Posterior cingulate gyrus (tissue), 11 donors: ENCODE measurements at regions not wholly inside any gene's neighbourhood (a gene's known extent, or its start where the extent isn't known, plus 50 kb on each side); places are given as distances from the start of the nearest gene placed in this dataset.
A peak's percentile ranks its signal among the peaks of the same experiment; 100 is the strongest.

Source experiments
- DNase-seq, 10 donors: peaks; one replicate each; pipeline versions ENCODE4 v3.0.0 to v3.0.0-alpha.2; 2020 to 2021; ENCODE audit warnings: mixed read lengths in 3 of 10
- intact Hi-C: fragments of 100-400 bp; cut with DNase I; formaldehyde crosslinking; loops from one replicate; pipeline ENCODE4 v1.15.1; 2023

DNA sequence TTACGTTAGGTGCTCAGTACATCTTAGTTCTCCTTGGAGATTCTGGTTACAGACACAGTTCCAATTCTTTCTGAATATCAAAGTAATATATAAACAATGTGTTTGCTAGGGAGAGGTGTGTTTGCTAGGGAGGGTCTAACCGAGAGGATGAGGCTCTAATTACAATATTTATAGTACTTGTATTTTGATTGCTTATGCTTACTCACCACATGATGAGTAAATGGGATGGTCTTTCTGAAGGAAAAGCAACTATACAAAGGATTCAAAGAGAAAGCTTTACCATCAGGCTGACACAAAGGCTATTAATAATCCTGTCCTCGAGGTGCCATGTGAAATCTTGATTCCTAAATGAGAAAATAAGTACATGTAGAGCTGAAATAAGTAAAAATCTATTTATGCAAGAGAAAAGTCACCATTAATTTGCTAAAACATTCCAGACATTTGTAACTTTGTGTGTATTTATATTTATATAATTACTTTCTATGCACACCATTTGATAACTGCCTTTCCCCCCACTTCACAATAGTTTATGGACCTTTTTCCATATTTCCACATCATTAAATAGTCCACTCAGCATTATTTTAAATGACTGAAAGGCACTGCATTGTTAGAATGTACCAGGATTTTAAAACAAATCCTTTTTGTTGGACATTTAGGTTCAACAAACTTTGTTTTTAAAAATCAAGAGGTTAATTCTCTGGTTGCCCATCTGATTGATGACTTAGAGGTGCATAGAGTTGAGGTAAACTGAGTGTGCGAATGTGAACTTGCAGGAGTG lies 94.5 kb upstream of the FN1 start:
- intact Hi-C loops = no loop called here
- no peak for DNase-seq

DNA sequence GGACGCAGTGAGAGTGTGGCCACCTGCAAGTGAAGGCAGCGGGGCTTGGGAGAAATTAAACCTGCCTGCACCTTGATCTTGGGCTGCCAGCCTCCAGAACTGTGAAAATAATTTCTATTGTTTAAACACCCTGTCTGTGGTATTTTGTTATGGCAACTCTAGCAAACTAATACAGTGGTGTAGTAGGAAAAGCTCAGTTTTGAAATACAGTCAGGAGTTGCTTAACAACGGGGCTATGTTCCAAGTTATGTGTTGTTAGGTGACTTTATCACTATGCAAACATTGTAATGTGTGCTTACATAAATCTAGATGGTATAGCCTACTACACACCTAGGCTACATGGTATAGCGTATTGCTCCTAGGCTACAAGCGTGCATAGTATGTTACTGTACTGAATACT lies 93.4 kb upstream of the FN1 start:
- DNase-seq = no peak
- intact Hi-C loops = no loop called here

DNA sequence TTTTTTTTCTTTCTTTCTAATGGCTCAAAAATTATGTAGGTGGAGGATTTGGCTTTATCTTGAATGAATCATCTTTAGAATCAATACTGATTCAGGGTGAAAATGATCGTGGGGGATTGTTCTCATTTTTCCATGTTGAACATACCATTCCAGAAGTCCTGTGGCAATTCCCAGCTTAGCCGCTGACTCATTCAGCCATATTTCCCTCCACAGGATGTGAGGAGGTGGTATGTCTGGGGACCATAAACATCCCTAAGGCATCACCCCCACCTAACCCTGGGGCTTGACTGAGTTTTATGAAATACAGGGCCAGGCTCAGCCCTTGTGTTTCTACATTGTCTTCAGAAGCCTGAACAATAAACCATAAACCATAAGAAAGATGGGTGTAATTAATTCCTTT lies 92.7 kb upstream of the FN1 start:
- intact Hi-C loops = no loop called here
- DNase-seq = no peak

DNA sequence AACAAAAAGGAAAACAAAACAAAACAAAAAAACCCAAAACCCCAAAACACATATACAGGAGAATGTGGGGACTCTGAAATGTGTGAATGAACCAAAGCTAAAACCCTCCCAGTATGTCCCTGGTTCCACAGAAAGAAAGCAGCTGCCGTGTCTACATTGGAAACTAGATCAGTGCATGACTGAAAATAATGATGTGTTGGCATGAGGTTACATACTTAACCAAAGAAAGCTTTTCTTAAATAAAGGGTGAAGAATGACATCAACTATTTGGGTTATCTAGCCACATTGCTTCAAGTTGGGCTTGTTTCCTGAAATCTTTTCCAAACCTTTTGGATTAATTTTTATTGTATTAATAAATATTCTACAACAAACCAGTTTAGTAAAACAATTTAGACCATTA lies 91.9 kb upstream of the FN1 start:
- no peak for DNase-seq
- intact Hi-C loops = no loop called here

DNA sequence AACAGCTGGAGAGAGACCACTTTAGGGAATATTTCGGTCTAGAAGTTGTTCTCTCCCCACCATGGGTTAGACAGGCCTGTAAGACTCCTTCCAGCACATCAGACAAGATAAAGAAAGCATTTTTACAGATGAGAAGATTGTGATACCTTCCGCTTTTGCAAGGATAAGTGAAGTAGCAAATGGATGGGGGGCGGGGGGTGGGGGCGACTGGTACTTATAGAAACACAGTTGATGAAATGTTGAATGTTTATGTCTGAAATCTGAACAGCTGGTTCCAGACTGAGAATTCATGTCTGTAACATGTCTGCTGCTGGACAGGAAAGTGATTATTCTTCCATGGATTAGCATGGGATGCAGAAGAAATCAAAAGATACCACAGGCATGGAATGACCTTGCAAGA lies 90.5 kb upstream of the FN1 start:
- DNase-seq = no peak
- intact Hi-C loops = no loop called here

DNA sequence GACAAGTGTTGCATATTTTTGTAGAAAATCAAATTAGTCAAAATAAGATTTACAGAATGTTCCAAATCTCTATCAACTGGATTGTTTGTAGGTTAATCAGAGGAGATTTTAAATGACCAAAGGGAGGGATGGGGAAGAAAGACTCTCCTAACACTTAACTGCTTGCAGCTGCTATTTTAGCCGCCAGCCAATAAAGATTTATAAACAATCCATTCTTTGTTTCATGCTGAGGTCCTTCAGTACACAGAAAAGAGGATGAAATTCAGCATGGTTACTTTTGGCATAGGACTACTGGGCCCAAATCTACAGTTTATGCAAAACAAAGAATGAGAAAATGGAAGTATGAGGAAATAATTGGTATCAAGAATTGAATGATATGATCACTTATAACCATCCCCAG lies 86.4 kb upstream of the FN1 start:
- no peak for DNase-seq
- intact Hi-C loops = no loop called here

DNA sequence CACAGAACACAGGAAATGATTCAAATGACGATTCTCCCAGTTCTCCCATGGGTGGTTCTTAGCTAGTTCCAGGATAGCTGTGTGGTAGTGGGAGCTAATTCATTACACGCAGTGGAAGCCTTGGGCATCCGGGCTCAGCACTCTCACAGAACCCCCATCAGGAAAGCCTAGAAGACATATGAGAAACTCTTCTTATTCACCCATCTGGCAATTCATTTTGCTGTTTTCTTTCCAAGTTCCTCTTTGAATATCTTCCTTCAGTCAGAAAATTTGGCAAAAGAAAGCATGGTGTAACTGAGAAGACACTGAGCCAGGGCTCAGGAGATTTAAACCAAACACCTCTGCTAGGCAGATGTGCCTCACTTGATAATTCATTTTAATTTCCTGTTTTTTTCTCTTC lies 85.2 kb upstream of the FN1 start:
- no peak for DNase-seq
- intact Hi-C loops = no loop called here

DNA sequence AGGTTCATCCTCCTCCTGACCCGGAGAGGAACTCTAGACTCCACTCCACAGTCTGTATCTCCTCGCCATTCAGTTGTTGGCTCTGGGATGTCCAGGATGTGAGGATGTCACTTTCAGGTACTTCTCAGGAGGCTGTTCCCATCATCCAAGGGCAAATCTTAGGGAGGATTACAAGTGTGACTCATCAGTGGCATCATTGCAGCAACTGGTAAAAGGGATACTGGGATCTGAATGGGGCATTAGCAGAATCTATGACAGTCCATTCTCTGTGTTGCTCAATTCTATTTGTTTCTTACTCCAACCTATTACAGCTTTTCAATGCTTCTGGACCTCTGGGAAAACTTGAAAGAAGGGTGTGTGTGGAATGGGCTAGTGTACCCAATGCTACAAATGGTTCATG lies 81.5 kb upstream of the FN1 start:
- DNase-seq = no peak
- intact Hi-C loops = no loop called here

DNA sequence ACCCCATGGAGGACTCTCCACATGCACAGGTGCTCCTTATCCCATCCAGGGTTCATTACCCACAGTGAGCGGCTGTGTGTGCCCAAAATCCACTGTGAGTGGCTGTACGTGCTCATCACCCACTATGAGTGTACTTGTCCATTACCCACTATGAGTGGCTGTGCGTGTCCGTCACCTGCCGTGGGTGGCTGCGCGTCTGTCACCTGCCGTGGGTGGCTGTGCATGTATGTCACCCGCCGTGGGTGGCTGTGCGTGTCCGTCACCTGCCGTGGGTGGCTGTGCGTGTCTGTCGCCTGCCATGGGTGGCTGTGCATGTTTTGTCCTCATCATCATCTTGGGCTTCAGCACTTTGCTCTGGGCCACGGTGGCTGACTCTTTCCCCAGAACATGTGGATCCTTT lies 78.6 kb upstream of the FN1 start:
- peak in 2 of 10 donors; percentile 38 to 61 for DNase-seq
- intact Hi-C loops = no loop called here

DNA sequence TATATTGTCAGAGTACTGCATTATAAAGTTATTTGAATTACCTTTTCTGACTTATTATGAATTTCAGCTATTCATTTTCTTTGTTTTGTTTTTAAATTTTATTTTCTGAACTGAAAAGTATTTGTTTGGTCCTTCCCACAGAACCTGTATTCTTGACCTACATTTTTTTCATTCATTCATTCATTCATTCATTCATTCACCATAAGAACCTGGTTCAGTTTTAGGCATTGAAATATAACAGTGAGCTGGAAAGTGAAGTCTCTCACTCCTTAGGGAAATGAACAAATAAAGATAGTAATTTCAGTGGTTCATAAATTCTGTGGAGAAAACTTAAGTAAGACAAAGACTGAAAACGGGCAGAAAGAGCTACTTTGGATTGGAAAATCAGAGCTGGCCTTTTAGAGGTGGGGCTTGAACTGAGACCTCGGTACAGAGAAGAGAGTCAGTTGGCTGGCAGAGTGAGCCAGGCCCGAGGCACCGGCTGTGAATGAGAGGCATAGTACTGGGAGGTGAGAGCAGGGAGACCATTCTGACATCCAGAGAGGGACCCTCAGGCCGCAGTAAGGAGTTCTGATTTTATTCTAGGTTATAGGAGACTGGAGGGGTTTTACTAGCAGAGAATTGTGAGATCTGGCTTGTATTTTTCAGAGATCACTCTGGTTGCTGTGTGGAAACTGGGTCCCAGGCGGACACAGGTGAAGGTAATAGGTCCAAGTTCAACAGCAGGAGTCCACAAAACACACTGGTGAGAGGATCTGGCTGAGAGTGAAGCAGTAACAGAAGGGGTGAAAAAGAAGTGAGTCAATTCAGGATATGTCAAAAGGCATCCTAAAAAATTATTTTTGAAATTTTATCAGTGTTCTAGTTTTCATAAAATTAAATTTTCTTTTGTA lies 75.8 kb upstream of the FN1 start:
- DNase-seq = no peak
- intact Hi-C loops = no loop called here

DNA sequence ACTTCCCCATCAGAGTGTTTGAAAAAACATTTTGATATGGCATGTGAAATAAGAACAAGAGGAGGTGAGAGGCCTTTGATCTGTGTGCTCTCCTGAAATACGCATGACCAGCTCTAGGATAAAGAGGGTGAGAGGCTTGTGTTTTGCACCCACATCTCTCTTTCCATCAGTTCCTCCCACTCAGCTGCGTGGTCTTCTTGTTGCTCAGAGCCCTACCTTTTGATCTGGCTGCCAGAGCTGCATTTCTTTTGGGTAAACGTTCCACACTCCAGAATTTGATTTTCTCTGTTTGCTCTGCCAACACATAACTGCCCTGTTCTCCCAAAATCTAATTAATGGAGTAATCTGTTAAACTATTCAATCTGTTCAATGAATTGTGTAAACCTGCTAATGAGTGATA lies 72.0 kb upstream of the FN1 start:
- intact Hi-C loops = no loop called here
- DNase-seq = no peak

DNA sequence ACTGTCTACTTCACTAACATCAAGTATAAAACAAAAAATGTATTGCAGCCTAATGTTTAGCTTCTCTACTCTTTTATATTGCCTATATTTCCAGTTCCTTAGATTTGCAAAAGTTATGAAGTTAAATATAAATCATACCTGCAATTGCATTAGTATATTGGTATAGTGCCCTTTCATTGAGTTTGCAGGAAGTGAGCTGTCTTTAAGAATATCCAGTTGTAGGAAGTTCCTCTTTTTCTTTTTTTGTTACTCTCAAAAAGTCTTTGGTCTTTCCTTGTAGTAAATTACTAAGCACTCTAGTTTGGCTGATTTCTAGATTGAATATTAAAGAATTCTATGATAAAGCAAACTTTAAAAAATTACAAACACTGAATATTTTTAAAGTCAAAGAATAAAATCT lies 71.3 kb upstream of the FN1 start:
- DNase-seq = no peak

DNA sequence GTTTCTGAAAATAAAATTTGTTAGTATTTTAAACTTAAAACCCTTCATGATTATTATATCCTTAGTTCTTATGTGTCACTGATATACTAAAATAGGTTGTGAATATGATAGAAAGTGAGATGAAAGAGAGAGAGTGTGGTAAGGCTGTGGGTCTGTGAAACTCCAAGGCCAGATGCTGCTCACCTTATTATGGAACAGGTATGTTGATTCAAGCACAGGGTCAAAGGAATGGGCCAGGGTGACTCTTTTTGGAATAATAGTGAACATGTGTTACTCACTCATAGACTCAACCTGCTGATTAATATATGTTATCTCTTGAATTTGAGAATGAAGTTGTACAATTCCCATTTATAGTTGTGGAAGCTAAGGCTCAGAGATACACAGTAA lies 70.7 kb upstream of the FN1 start:
- intact Hi-C loops = no loop called here
- DNase-seq = no peak

More for the DNA sequence above, 71.3 kb upstream of the FN1 start:
- intact Hi-C loops = no loop called here

DNA sequence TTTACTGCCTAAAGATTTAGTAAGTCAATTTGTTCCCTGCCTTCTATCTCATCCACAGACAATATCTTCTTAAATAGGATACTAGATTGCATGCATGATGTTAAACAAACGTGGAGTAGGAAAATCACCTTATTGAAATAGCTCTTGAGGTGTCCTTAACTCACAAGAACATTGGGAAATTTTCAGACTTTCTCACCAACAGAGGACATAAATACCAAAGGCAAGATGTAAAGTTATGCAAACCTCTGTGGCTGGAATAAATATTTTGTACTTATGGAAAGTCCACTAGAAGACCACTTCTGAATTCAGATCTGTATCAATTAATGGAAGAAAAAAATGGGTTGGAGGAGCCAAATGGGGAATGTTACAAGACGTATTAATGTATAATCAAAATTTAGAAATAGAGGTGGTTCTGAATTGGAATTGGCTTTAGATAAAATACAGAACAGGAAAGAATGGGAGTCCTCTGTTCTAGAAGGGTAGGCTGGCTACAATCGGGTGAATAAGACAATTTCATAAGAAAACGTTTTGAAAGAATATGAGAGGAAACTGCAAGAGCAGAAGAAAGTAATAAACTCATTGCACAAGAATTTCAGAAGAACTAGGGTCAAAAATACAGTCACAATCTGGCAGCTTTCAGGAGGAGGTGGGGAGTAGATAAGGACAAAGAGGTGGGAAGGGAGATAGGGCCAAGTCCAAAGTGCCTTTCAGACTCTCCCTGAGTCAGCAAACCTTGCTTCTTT lies 69.3 kb upstream of the FN1 start:
- no peak for DNase-seq
- intact Hi-C loops = no loop called here

DNA sequence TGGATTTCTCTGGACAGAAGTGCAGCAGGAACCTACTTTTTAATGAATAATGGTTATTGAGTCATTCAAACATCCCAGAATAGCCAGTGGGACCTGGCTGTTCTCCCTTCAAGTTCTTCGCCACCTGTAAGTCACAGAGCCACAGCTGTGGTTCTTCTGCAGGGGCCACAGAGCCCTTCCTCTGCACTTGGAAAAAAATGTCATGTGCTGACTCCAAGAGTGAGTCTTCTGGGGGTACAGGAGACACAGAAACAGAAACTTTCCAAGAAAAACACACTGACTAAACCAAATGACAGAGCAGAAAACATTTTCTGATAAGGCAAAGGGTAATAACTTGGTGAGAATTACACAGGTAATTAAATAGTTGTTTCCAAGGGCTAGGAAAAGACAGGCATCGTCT lies 68.7 kb upstream of the FN1 start:
- intact Hi-C loops = no loop called here
- DNase-seq = no peak

DNA sequence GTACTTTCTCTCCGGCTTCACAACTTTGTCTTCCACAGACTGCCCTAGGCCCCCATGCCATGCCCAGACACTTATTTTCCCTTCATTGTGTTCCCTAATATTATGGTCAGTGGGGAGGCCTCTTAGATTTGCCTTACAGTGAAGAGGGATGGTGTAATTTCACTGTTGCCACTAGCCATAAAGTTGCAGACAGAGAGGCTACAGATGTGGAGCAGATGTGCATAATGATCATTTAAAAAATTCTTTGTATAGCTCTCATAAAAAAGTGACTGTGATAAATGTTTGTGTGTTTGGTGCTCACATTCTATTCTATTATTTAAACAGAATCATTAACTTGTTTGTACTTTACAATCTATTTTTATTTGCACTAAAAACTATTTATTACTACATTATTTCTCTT lies 67.5 kb upstream of the FN1 start:
- intact Hi-C loops = no loop called here
- no peak for DNase-seq

DNA sequence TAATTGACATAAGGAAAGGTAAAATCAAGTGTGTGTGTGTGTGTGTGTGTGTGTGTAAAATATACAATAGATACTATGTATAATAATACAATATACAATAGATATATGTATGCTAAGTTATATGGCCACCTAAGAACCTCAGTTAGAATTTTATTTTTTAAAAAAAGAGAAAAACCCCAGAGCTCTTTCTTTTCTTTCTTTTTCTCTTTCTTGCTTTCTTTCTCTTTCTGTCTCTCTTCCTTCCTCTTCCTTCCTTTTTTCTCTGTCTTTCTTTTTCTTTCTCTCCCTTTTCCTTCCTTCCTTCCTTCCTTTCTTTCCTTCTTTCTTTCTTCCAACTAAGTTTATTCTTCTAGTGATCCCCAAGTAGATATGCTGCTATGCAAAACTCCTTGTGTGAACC lies 64.6 kb upstream of the FN1 start:
- intact Hi-C loops = no loop called here
- no peak for DNase-seq

DNA sequence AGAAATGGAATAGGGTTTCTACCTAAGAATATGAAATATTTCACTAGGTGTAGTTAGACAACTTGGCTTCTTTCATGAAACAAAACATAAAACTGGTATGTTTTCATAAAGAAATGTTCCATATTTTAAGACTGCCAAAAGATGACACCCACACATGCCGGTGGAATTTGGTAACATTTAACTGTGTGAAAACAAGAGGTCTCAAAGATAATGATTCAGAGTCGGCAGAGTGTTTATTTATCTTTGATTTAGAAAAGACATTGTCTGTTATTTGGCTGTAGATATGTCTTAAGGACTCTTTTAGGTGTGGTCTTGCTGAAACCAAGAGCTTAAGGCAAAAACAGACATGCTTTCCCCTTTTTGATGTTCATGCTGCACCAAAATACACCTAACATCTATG lies 63.5 kb upstream of the FN1 start:
- intact Hi-C loops = no loop called here
- no peak for DNase-seq

DNA sequence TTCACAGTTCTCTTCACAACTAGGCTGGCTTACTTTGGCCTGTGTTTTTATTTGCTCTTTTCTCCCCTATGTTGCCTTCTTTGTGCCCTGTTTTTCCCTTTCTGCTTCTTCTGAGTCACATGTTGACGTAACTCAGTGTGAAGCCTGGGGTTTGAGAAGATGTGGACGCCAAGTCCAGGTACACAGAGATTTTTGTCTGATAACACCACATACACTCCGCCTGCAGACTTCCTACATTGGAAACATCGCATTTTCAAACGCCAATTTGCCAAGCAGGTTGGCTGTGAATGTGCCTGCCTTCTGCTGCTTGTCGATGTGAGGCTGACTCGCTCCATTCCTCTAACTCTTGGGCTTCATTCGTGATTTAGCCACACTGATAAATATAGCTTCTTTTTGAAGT lies 62.6 kb upstream of the FN1 start:
- DNase-seq = peak in 8 of 10 donors; percentile 16 to 86 (median 45)
- intact Hi-C loops = no loop called here

DNA sequence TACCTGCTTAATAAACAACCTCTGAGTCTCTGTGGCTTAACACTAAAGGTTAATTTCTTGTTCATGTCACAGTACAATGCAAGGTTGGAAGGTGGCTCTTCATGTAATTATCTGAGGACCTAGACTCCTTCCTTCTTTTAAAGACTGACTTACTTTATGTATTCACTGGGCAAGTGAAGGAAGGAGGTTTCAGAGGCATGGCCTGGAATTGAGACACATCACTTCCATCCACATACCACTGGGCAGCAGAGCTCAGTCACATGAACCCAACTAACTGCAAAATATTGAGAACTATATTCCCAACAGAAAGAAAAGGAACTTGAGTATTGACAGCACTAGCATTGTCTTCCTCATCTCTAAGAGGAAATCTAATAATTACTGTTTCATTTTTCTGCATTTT lies 57.5 kb upstream of the FN1 start:
- intact Hi-C loops = no loop called here
- DNase-seq = no peak

DNA sequence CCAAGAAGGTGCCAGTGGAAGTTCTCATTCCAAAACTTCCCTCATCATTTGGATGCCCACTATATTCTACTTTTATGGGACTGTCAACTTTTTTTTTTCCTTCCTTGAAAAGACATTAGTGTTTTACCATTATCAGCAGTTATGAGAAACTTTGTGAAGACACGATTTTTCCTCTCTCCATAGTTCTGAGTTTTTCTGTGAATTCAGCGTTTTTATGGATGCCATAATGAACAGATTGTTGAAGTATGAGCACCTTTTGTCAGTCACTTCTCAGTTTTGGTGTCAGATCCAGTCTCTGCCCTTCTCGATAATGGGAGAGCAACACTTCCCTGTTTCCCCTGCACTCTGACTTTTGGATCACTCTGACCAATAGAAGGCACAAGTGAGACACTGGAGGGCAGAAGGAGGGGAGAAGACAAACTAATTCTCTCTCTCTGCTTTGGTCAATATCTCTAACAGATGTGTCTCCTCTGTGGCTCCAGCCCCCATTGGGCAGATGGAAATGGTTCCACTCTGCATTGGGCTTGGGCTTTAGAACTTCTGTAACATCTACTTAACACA lies 53.5 kb upstream of the FN1 start:
- intact Hi-C loops = no loop called here
- no peak for DNase-seq
